RPMI8226 (cell line): ENCODE measurements at regions not wholly inside any gene's neighbourhood (a gene's known extent, or its start where the extent isn't known, plus 50 kb on each side); places are given as distances from the start of the nearest gene placed in this dataset.

Experiments
- DNase-seq: peaks from one replicate; pipeline ENCODE4 v3.0.0-alpha.2; 2015

- no peak for DNase-seq
Measured at GRCh38 chr15:70170096-70170699, 72.5 kb upstream of the TLE3 start.

- no peak for DNase-seq
Measured at GRCh38 chr15:70169147-70169546, 71.4 kb upstream of the TLE3 start.

GRCh38 chr15:70167155-70167554 lies 69.4 kb upstream of the TLE3 start:
- no peak for DNase-seq

- DNase-seq, result no peak
Measured at GRCh38 chr15:70166506-70167087, 68.9 kb upstream of the TLE3 start.

- DNase-seq, result peak; percentile 69
Measured at GRCh38 chr15:70165716-70166284, 68.1 kb upstream of the TLE3 start.

- DNase-seq, result no peak
Measured at GRCh38 chr15:70164910-70165715, 67.4 kb upstream of the TLE3 start.

- DNase-seq, result no peak
Measured at GRCh38 chr15:70164156-70164900, 66.6 kb upstream of the TLE3 start.

GRCh38 chr15:70160803-70161565 lies 63.3 kb upstream of the TLE3 start:
- no peak for DNase-seq

- no peak for DNase-seq
Measured at GRCh38 chr15:70160267-70160666, 62.5 kb upstream of the TLE3 start.

GRCh38 chr15:70159713-70160009 lies 61.9 kb upstream of the TLE3 start:
- DNase-seq, result peak; percentile 69

GRCh38 chr15:70159001-70159712 lies 61.4 kb upstream of the TLE3 start:
- no peak for DNase-seq

GRCh38 chr15:70158309-70159000 lies 60.7 kb upstream of the TLE3 start:
- DNase-seq, result no peak

GRCh38 chr15:70156671-70157271 lies 59.1 kb upstream of the TLE3 start:
- no peak for DNase-seq

GRCh38 chr15:70154718-70155347 lies 57.1 kb upstream of the TLE3 start:
- DNase-seq, result no peak

- no peak for DNase-seq
Measured at GRCh38 chr15:70153921-70154717, 56.4 kb upstream of the TLE3 start.

GRCh38 chr15:70152070-70152480 lies 54.4 kb upstream of the TLE3 start:
- DNase-seq, result peak; percentile 61

GRCh38 chr15:70151462-70151861 lies 53.7 kb upstream of the TLE3 start:
- DNase-seq, result no peak

GRCh38 chr15:70151003-70151402 lies 53.3 kb upstream of the TLE3 start:
- no peak for DNase-seq

- no peak for DNase-seq
Measured at GRCh38 chr15:70150405-70150747, 52.7 kb upstream of the TLE3 start.
